Fibroblast of lung (primary cell): ENCODE measurements at regions not wholly inside any gene's neighbourhood (a gene's known extent, or its start where the extent isn't known, plus 50 kb on each side); places are given as distances from the start of the nearest gene placed in this dataset.

ENCODE experiments used
- DNase-seq, 2 donors: peaks; one replicate each; pipeline versions ENCODE4 v3.0.0 to v3.0.0-alpha.2; 2010; ENCODE audit warnings: low read depth in 2 of 2
- H2AFZ ChIP-seq: 2 replicates; pipeline ENCODE4 v1.5.1; 2012; ENCODE audit warnings: low read length, control low read depth, inconsistent platforms
- H3K27ac ChIP-seq: 2 replicates; pipeline ENCODE4 v1.5.1; 2011; ENCODE audit warnings: low read length, control low read depth; ENCODE audit not compliant: insufficient read depth
- H3K27me3 ChIP-seq: 2 replicates; pipeline ENCODE4 v1.5.1; 2011; ENCODE audit warnings: mild to moderate bottlenecking, low read length; ENCODE audit not compliant: control insufficient read depth, insufficient read depth
- H3K36me3 ChIP-seq: 2 replicates; pipeline ENCODE4 v1.5.1; 2011; ENCODE audit warnings: low read length; ENCODE audit not compliant: control insufficient read depth, insufficient read depth
- H3K4me1 ChIP-seq: 2 replicates; pipeline ENCODE4 v1.5.1; 2011; ENCODE audit warnings: low read length; ENCODE audit not compliant: control insufficient read depth, insufficient read depth; ENCODE audit errors: extremely low read depth
- H3K4me2 ChIP-seq: 2 replicates; pipeline ENCODE4 v1.5.1; 2011; ENCODE audit warnings: low read length, control low read depth; ENCODE audit not compliant: insufficient read depth; ENCODE audit errors: extremely low read depth
- H3K4me3 ChIP-seq, 4 experiments: fragments of 200-600 bp in 1 of 4; sonication (generic) in 1 of 4; replicated peaks in 1 of 4; 2 replicates each; pipeline ENCODE4 v1.5.1; 2011 to 2016; ENCODE audit warnings: low read length in 4 of 4, low read depth in 3 of 4, mild to moderate bottlenecking in 3 of 4, control low read depth in 2 of 4, inconsistent platforms in 1 of 4, mixed read lengths in 1 of 4; ENCODE audit not compliant: insufficient read depth in 1 of 4; ENCODE audit errors: control extremely low read depth in 1 of 4
- H3K79me2 ChIP-seq: 2 replicates; pipeline ENCODE4 v1.5.1; 2012; ENCODE audit warnings: mild to moderate bottlenecking, low read length, inconsistent platforms; ENCODE audit not compliant: control insufficient read depth, insufficient read depth
- H3K9ac ChIP-seq: 2 replicates; pipeline ENCODE4 v1.5.1; 2011; ENCODE audit warnings: mild to moderate bottlenecking, low read length, control low read depth; ENCODE audit not compliant: insufficient read depth
- H3K9me3 ChIP-seq: 2 replicates; pipeline ENCODE4 v1.5.1; 2012; ENCODE audit warnings: low read depth, low read length; ENCODE audit not compliant: control insufficient read depth, insufficient read depth
- H4K20me1 ChIP-seq: 2 replicates; pipeline ENCODE4 v1.5.1; 2011; ENCODE audit warnings: low read length; ENCODE audit not compliant: control insufficient read depth, insufficient read depth; ENCODE audit errors: extremely low read depth
- EZH2 ChIP-seq: IDR thresholded peaks from 2 replicates; pipeline ENCODE4 v1.5.1; 2012; ENCODE audit warnings: low read length, control low read depth, mild to moderate bottlenecking; ENCODE audit errors: missing control alignments
- TF ChIP-seq, protein P1 (sequence below), 2 donors: IDR thresholded peaks in 1 of 2; conservative IDR thresholded peaks in 1 of 2; 1 replicate in 1 of 2; 2 replicates in 1 of 2; pipeline ENCODE4 v1.5.1; 2011 to 2012; ENCODE audit warnings: low read length in 2 of 2, control low read depth in 1 of 2, inconsistent platforms in 1 of 2, low read depth in 1 of 2, mild to moderate bottlenecking in 1 of 2

- Histone ChIP-seq H3K79me2 (no peaks in the 10 kb centered on the region), H4K20me1 (no peaks in the 10 kb centered on the region), H2AFZ (no peak overlapping the region), H3K36me3 (no peaks in the 10 kb centered on the region), H3K4me2 (no peak overlapping the region), H3K27me3 (no peaks in the 10 kb centered on the region), H3K9me3 (no peaks in the 10 kb centered on the region), H3K27ac (no peak overlapping the region), H3K4me3 (no peak overlapping the region), H3K4me1 (no peaks in the 10 kb centered on the region), H3K9ac (no peak overlapping the region)
- no peak for DNase-seq
- TF ChIP-seq, protein P1, sequence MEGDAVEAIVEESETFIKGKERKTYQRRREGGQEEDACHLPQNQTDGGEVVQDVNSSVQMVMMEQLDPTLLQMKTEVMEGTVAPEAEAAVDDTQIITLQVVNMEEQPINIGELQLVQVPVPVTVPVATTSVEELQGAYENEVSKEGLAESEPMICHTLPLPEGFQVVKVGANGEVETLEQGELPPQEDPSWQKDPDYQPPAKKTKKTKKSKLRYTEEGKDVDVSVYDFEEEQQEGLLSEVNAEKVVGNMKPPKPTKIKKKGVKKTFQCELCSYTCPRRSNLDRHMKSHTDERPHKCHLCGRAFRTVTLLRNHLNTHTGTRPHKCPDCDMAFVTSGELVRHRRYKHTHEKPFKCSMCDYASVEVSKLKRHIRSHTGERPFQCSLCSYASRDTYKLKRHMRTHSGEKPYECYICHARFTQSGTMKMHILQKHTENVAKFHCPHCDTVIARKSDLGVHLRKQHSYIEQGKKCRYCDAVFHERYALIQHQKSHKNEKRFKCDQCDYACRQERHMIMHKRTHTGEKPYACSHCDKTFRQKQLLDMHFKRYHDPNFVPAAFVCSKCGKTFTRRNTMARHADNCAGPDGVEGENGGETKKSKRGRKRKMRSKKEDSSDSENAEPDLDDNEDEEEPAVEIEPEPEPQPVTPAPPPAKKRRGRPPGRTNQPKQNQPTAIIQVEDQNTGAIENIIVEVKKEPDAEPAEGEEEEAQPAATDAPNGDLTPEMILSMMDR (conservative IDR thresholded peaks at IDR 0.05 in 1 of 2, IDR thresholded peaks at IDR 0.05 in 1 of 2; ENCODE audit: low read depth in 1 of 2, low read length in 2 of 2): no peak
- no peak for TF ChIP-seq EZH2
Observed at GRCh38 chrX:87337267-87337666, 180.3 kb upstream of the KLHL4 start.

- DNase-seq: peak; percentile 3 to 39
- no peak overlapping the region for H3K27ac ChIP-seq
- H3K9me3 ChIP-seq: no peaks in the 10 kb centered on the region
Observed at GRCh38 chrX:87338510-87338909, 179.1 kb upstream of the KLHL4 start.

DNA sequence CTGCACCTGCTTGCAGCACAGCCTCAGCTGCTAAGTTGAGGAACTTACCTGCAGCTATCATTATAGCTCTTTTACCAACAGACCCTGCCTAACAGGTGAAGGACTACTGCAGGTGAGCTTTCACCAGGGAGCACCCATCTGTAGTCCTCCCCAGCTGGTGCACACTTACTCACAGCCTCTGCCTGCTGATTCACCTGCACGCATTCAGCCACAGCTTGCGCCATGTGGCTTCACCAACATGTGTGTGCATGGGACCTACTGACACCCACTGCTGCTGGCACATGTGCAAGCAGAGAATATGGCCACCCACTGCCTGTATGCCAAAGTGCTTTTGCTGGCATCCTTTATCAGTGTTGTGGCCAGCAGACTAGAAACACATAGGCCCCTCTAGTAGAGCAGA, 146.7 kb upstream of the KLHL4 start:
- Histone ChIP-seq H3K4me2 (no peak overlapping the region), H4K20me1 (no peaks in the 10 kb centered on the region), H3K27me3 (no peaks in the 10 kb centered on the region), H3K9ac (no peak overlapping the region), H3K4me1 (no peaks in the 10 kb centered on the region), H3K79me2 (no peaks in the 10 kb centered on the region), H2AFZ (no peak overlapping the region), H3K4me3 (no peak overlapping the region), H3K9me3 (no peaks in the 10 kb centered on the region), H3K27ac (no peak overlapping the region), H3K36me3 (no peaks in the 10 kb centered on the region)
- TF ChIP-seq, protein P1 (conservative IDR thresholded peaks at IDR 0.05 in 1 of 2, IDR thresholded peaks at IDR 0.05 in 1 of 2; ENCODE audit: low read depth in 1 of 2, low read length in 2 of 2): no peak
- no peak for TF ChIP-seq EZH2
- DNase-seq: no peak

More at GRCh38 chrX:87338510-87338909, 179.1 kb upstream of the KLHL4 start:
- no peak overlapping the region for H3K4me3 ChIP-seq
- no peak for TF ChIP-seq EZH2
- TF ChIP-seq, protein P1 (conservative IDR thresholded peaks at IDR 0.05 in 1 of 2, IDR thresholded peaks at IDR 0.05 in 1 of 2; ENCODE audit: low read depth in 1 of 2, low read length in 2 of 2): peak in 1 of 2 donors; percentile 24
- no peaks in the 10 kb centered on the region for H3K4me1 ChIP-seq
- no peaks in the 10 kb centered on the region for H4K20me1 ChIP-seq
- no peaks in the 10 kb centered on the region for H3K79me2 ChIP-seq
- H3K4me2 ChIP-seq: no peak overlapping the region
- no peaks in the 10 kb centered on the region for H3K27me3 ChIP-seq
- no peaks in the 10 kb centered on the region for H3K36me3 ChIP-seq
- no peak overlapping the region for H2AFZ ChIP-seq
- no peak overlapping the region for H3K9ac ChIP-seq
